ENCODE measurements at regions not wholly inside any gene's neighbourhood (a gene's known extent, or its start where the extent isn't known, plus 50 kb on each side); places are given as distances from the start of the nearest gene placed in this dataset.

GRCh38 chr12:25769082-25769945 is 189.2 kb upstream of the RASSF8 start:
- no peak overlapping the region for H3K4me3 ChIP-seq (ENCODE audit: low read length)
- DNase-seq = no peak
- TF ChIP-seq EZH2 (optimal IDR thresholded peaks at IDR 0.05; ENCODE audit: low read depth, low read length) (no peak), CTCF (IDR thresholded peaks at IDR 0.05; ENCODE audit: low read length) (no peak), EZH2phosphoT487 (IDR thresholded peaks at IDR 0.05; ENCODE audit: low read length) (no peak)
- no peaks in the 10 kb centered on the region for H3K4me1 ChIP-seq (ENCODE audit: low read length)
- H3K4me2 ChIP-seq (ENCODE audit: low read depth, low read length) = no peak overlapping the region
- no peak overlapping the region for H3K27ac ChIP-seq (ENCODE audit: low read length)
- H3F3A ChIP-seq (ENCODE audit: insufficient read depth, low read length) = no peaks in the 10 kb centered on the region
- no peaks in the 10 kb centered on the region for H3K9me2 ChIP-seq (replicated peaks; ENCODE audit: insufficient read depth, low read length)
- no peaks in the 10 kb centered on the region for H3K27me3 ChIP-seq (replicated peaks; ENCODE audit: insufficient read depth, low read length)
- H3K79me2 ChIP-seq (ENCODE audit: low read length) = no peaks in the 10 kb centered on the region
- no peak overlapping the region for H3K9ac ChIP-seq (ENCODE audit: low read length)
- H3K9me3 ChIP-seq (replicated peaks; ENCODE audit: insufficient read depth, low read length) = no peaks in the 10 kb centered on the region
- no peaks in the 10 kb centered on the region for H4K20me1 ChIP-seq (ENCODE audit: insufficient read depth, low read length)
- no peaks in the 10 kb centered on the region for H3K36me3 ChIP-seq (replicated peaks; ENCODE audit: insufficient read depth, low read length)
- no peak overlapping the region for H2AFZ ChIP-seq (ENCODE audit: low read length)

DNA sequence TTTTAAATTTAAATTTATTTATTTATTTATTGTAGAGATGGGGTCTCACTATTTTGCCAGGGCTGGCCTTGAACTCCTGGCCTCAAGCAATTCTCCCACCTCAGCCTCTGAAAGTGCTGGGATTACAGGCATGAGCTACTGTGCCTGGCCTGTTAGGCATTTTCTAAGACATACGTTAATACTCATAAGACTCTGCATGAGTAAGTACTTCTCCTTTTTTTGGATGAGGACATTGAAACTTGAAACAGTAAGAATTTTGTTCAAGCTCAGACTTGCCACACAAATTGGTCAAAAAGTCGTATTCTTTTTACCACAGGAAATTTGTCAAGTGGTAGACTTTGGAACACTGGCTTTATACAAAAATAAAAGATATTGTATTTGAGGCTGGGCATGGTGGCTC is 187.4 kb upstream of the RASSF8 start:
- H3K27me3 ChIP-seq (replicated peaks; ENCODE audit: insufficient read depth, low read length) = no peaks in the 10 kb centered on the region
- TF ChIP-seq EZH2phosphoT487 (IDR thresholded peaks at IDR 0.05; ENCODE audit: low read length) = no peak
- TF ChIP-seq CTCF (IDR thresholded peaks at IDR 0.05; ENCODE audit: low read length) = no peak
- no peak for TF ChIP-seq EZH2 (optimal IDR thresholded peaks at IDR 0.05; ENCODE audit: low read depth, low read length)
- H3K4me3 ChIP-seq (ENCODE audit: low read length) = no peak overlapping the region
- no peak overlapping the region for H3K9ac ChIP-seq (ENCODE audit: low read length)
- H3K4me1 ChIP-seq (ENCODE audit: low read length) = no peaks in the 10 kb centered on the region
- H3K79me2 ChIP-seq (ENCODE audit: low read length) = no peaks in the 10 kb centered on the region
- H3F3A ChIP-seq (ENCODE audit: insufficient read depth, low read length) = no peaks in the 10 kb centered on the region
- H3K36me3 ChIP-seq (replicated peaks; ENCODE audit: insufficient read depth, low read length) = no peaks in the 10 kb centered on the region
- no peaks in the 10 kb centered on the region for H3K9me2 ChIP-seq (replicated peaks; ENCODE audit: insufficient read depth, low read length)
- no peaks in the 10 kb centered on the region for H4K20me1 ChIP-seq (ENCODE audit: insufficient read depth, low read length)
- H3K27ac ChIP-seq (ENCODE audit: low read length) = no peak overlapping the region
- no peak overlapping the region for H2AFZ ChIP-seq (ENCODE audit: low read length)
- H3K4me2 ChIP-seq (ENCODE audit: low read depth, low read length) = no peak overlapping the region
- no peak for DNase-seq
- H3K9me3 ChIP-seq (replicated peaks; ENCODE audit: insufficient read depth, low read length) = no peaks in the 10 kb centered on the region

- Histone ChIP-seq H3K4me2 (ENCODE audit: low read depth, low read length) (no peak overlapping the region), H3F3A (ENCODE audit: insufficient read depth, low read length) (no peaks in the 10 kb centered on the region), H4K20me1 (ENCODE audit: insufficient read depth, low read length) (no peaks in the 10 kb centered on the region), H3K4me3 (ENCODE audit: low read length) (no peak overlapping the region), H3K4me1 (ENCODE audit: low read length) (no peaks in the 10 kb centered on the region), H3K9me3 (replicated peaks; ENCODE audit: insufficient read depth, low read length) (no peaks in the 10 kb centered on the region), H3K36me3 (replicated peaks; ENCODE audit: insufficient read depth, low read length) (no peaks in the 10 kb centered on the region), H3K9ac (ENCODE audit: low read length) (no peak overlapping the region), H3K27me3 (replicated peaks; ENCODE audit: insufficient read depth, low read length) (no peaks in the 10 kb centered on the region), H2AFZ (ENCODE audit: low read length) (no peak overlapping the region), H3K9me2 (replicated peaks; ENCODE audit: insufficient read depth, low read length) (no peaks in the 10 kb centered on the region), H3K79me2 (ENCODE audit: low read length) (no peaks in the 10 kb centered on the region), H3K27ac (ENCODE audit: low read length) (no peak overlapping the region)
- TF ChIP-seq EZH2 (optimal IDR thresholded peaks at IDR 0.05; ENCODE audit: low read depth, low read length) (no peak), CTCF (IDR thresholded peaks at IDR 0.05; ENCODE audit: low read length) (no peak), EZH2phosphoT487 (IDR thresholded peaks at IDR 0.05; ENCODE audit: low read length) (no peak)
- DNase-seq = no peak
Measured at GRCh38 chr12:25771476-25771875, 187.0 kb upstream of the RASSF8 start.

Measured in MM.1S (cell line).